Ishikawa (cell line): ENCODE measurements at regions not wholly inside any gene's neighbourhood (a gene's known extent, or its start where the extent isn't known, plus 50 kb on each side); places are given as distances from the start of the nearest gene placed in this dataset.

ENCODE experiments used
- CEBPB ChIP-seq: IDR thresholded peaks from 2 replicates; pipeline ENCODE4 v1.6.1; 2012
- CREB1 ChIP-seq: IDR thresholded peaks from 2 replicates; pipeline ENCODE4 v1.6.1; 2012; ENCODE audit warnings: low read depth
- EGR1 ChIP-seq: IDR thresholded peaks from 2 replicates; pipeline ENCODE4 v1.6.1; 2012
- EP300 ChIP-seq: IDR thresholded peaks from 2 replicates; pipeline ENCODE4 v1.6.1; 2012; ENCODE audit warnings: borderline replicate concordance
- FOXM1 ChIP-seq: IDR thresholded peaks from 2 replicates; pipeline ENCODE4 v1.6.1; 2012; ENCODE audit warnings: low read depth, borderline replicate concordance
- MAX ChIP-seq: IDR thresholded peaks from 2 replicates; pipeline ENCODE4 v1.6.1; 2012
- NFIC ChIP-seq: IDR thresholded peaks from 2 replicates; pipeline ENCODE4 v1.6.1; 2012
- RAD21 ChIP-seq: IDR thresholded peaks from 2 replicates; pipeline ENCODE4 v1.6.1; 2012; ENCODE audit warnings: low read depth
- REST ChIP-seq: IDR thresholded peaks from 2 replicates; pipeline ENCODE4 v1.6.1; 2012; ENCODE audit warnings: low read depth, mild to moderate bottlenecking
- TAF1 ChIP-seq: IDR thresholded peaks from 2 replicates; pipeline ENCODE4 v1.6.1; 2012; ENCODE audit warnings: low read depth, mild to moderate bottlenecking
- TCF12 ChIP-seq: IDR thresholded peaks from 2 replicates; pipeline ENCODE4 v1.6.1; 2012; ENCODE audit warnings: low read depth
- TEAD4 ChIP-seq: IDR thresholded peaks from 2 replicates; pipeline ENCODE4 v1.6.1; 2012
- YY1 ChIP-seq: IDR thresholded peaks from 2 replicates; pipeline ENCODE4 v1.6.1; 2012; ENCODE audit warnings: low read depth
- ZBTB7A ChIP-seq: IDR thresholded peaks from 2 replicates; pipeline ENCODE4 v1.6.1; 2012; ENCODE audit warnings: low read depth
- TF ChIP-seq, protein P1 (sequence below): IDR thresholded peaks from 2 replicates; pipeline ENCODE4 v1.6.1; 2012

DNA sequence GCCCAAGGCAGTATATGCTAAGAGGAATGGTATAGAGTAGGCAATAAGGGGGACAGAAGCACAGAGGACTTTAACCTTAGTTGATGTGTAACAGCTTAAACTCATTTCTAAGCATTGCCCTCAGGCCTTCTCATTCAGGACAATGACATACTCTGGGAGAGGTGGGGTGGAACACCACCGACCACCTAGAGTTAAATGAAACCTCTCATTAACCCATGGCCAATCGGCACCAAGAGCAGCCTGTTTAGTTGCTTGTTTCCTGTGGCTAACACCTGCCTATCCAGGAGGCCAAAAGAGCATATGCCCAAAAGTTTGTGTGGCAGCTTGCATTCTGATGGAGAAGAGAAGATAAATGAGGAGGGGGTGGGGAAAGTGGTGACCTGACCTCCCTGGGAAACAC is 50.0 kb downstream of the PABIR2 start:
- TF ChIP-seq, protein P1, sequence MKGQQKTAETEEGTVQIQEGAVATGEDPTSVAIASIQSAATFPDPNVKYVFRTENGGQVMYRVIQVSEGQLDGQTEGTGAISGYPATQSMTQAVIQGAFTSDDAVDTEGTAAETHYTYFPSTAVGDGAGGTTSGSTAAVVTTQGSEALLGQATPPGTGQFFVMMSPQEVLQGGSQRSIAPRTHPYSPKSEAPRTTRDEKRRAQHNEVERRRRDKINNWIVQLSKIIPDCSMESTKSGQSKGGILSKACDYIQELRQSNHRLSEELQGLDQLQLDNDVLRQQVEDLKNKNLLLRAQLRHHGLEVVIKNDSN = no peak
- no peak for TF ChIP-seq YY1

- TF ChIP-seq YY1 (no peak), REST (no peak), RAD21 (no peak), TAF1 (no peak), EP300 (no peak), EGR1 (no peak), ZBTB7A (no peak), CREB1 (no peak), CEBPB (no peak), NFIC (no peak), FOXM1 (no peak), TEAD4 (no peak), TCF12 (no peak), MAX (no peak)
- TF ChIP-seq, protein P1 = no peak
These were observed 50.6 kb downstream of the PABIR2 start for GRCh38 chrX:134746410-134746785.

DNA sequence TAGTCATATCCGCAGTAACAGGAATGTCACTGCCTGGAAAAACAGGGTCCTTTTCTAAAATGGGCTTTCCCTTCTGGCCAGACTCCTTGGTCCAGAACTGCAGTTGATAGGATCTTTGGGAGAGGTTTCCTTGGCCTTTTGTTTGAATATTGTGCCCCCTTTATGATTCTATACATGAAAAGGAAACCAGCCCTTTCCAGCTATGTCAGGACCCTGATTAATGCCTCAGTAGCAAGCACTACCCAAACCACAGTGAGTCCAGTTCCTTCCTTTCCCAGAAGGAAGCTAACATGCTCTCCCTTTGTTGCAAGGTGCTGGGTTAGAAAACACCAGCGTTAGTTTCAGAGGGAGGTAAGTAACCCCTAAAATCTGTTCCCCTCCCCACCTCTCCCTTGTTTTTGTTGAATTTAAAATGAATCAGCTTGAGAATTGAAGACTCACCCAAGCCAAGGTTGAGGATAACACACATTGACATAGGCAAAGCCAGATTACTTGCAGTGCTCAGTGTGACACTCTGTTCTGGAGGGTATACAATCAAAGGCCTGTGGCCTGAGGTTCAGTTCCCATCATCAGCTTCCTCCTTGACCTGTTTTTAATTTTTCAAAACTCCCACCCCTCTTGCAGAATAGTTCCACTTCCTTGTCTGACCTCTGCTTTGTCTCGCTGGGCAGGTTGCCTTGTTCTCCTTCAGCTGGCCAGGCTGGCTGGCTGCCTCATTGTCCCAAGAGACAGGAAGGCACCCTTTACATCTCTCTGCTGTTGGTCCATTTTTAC is 51.2 kb downstream of the PABIR2 start:
- TF ChIP-seq CEBPB (no peak), EP300 (no peak), FOXM1 (no peak), EGR1 (no peak), RAD21 (no peak), REST (no peak), TCF12 (no peak), ZBTB7A (no peak), CREB1 (no peak), NFIC (no peak), TEAD4 (no peak)

GRCh38 chrX:134743091-134743490 is 53.9 kb downstream of the PABIR2 start:
- no peak for TF ChIP-seq MAX
- TF ChIP-seq CEBPB = no peak

- TF ChIP-seq, protein P1 = no peak
- TF ChIP-seq EP300 = no peak
- no peak for TF ChIP-seq TEAD4
- no peak for TF ChIP-seq RAD21
- TF ChIP-seq MAX = no peak
- no peak for TF ChIP-seq FOXM1
- no peak for TF ChIP-seq YY1
- no peak for TF ChIP-seq REST
- TF ChIP-seq TCF12 = no peak
- TF ChIP-seq TAF1 = no peak
- TF ChIP-seq EGR1 = no peak
- TF ChIP-seq CEBPB = no peak
- TF ChIP-seq NFIC = no peak
- no peak for TF ChIP-seq CREB1
- TF ChIP-seq ZBTB7A = no peak
These were observed 54.4 kb downstream of the PABIR2 start for GRCh38 chrX:134742573-134742972.
